Panc1 (cell line): ENCODE measurements at regions not wholly inside any gene's neighbourhood (a gene's known extent, or its start where the extent isn't known, plus 50 kb on each side); places are given as distances from the start of the nearest gene placed in this dataset.

ENCODE experiments used
- ATAC-seq: fragments of 200-7000 bp; cut with Tn5 transposase; 2 replicates; pipeline ENCODE4 v1.9.1; 2020; ENCODE audit warnings: mild to moderate bottlenecking, moderate library complexity
- BruUV-seq: library from RNA; stranded (reverse); fragments of 400-500 nt; replicated peaks from 2 replicates; lab custom pipeline; 2021; lab: Mats Ljungman, UMichigan
- CTCF ChIA-PET: fragments of 300-600 bp; sonication (Branson Sonifier 250); formaldehyde crosslinking; loops from one replicate; lab custom pipeline; 2022; ENCODE audit warnings: antibody characterized with exemption; lab: Charles Lee
- POLR2A ChIA-PET: fragments of 300-600 bp; sonication (Branson Sonifier 250); formaldehyde crosslinking; loops from one replicate; lab custom pipeline; 2022; ENCODE audit warnings: antibody characterized with exemption; lab: Charles Lee
- DNase-seq: peaks from one replicate; pipeline ENCODE4 v3.0.0-alpha.2; 2010; ENCODE audit warnings: low read depth, low spot score
- H3K27ac ChIP-seq: 2 replicates; pipeline ENCODE4 v1.5.1; 2011; ENCODE audit warnings: mild to moderate bottlenecking, low read length, inconsistent platforms
- H3K27me3 ChIP-seq: fragments of 200-500 bp; sonication (Bioruptor generic); 2 replicates; pipeline ENCODE4 v1.6.0; 2014; ENCODE audit warnings: low read length, inconsistent platforms; ENCODE audit not compliant: control insufficient read depth, insufficient read depth
- H3K36me3 ChIP-seq: fragments of 200-500 bp; sonication (Bioruptor generic); 2 replicates; pipeline ENCODE4 v1.5.1; 2014; ENCODE audit warnings: inconsistent platforms, mild to moderate bottlenecking, low read length, moderate library complexity; ENCODE audit not compliant: control insufficient read depth, insufficient read depth
- H3K4me1 ChIP-seq: 2 replicates; pipeline ENCODE4 v1.5.1; 2011; ENCODE audit warnings: inconsistent platforms, mild to moderate bottlenecking, low read length, moderate library complexity; ENCODE audit not compliant: control insufficient read depth, insufficient read depth
- H3K4me3 ChIP-seq, 2 experiments: 2 replicates each; pipeline ENCODE4 v1.5.1; 2011 to 2012; ENCODE audit warnings: low read depth in 2 of 2, low read length in 2 of 2, mild to moderate bottlenecking in 2 of 2, inconsistent platforms in 1 of 2, moderate library complexity in 1 of 2
- H3K9me3 ChIP-seq: fragments of 200-500 bp; sonication (Bioruptor generic); 2 replicates; pipeline ENCODE4 v1.5.1; 2014; ENCODE audit warnings: low read depth, mild to moderate bottlenecking, inconsistent platforms, low read length, moderate library complexity; ENCODE audit not compliant: control insufficient read depth, insufficient read depth
- CTCF ChIP-seq: fragments of 450-650 bp; IDR thresholded peaks from 2 replicates; pipeline ENCODE4 v1.5.1; 2017; ENCODE audit warnings: mild to moderate bottlenecking
- POLR2AphosphoS5 ChIP-seq: IDR thresholded peaks from 2 replicates; pipeline ENCODE4 v1.6.1; 2012; ENCODE audit warnings: mild to moderate bottlenecking, low read depth, low read length, moderate library complexity
- REST ChIP-seq, 2 experiments: IDR thresholded peaks; 2 replicates each; pipeline ENCODE4 v1.6.1; 2011 to 2012; ENCODE audit warnings: low read depth in 2 of 2, control low read depth in 1 of 2, low read length in 1 of 2, mild to moderate bottlenecking in 1 of 2, moderate library complexity in 1 of 2; ENCODE audit not compliant: insufficient read depth in 1 of 2
- SIN3A ChIP-seq: IDR thresholded peaks from 2 replicates; pipeline ENCODE4 v1.6.1; 2012; ENCODE audit warnings: low read depth, mild to moderate bottlenecking, low read length, moderate library complexity, borderline replicate concordance; ENCODE audit not compliant: insufficient read depth
- TCF7L2 ChIP-seq: IDR thresholded peaks from 2 replicates; pipeline ENCODE4 v1.6.1; 2011; ENCODE audit warnings: mild to moderate bottlenecking, low read depth, low read length, inconsistent platforms
- in situ Hi-C: cut with HindIII; loops from 2 replicates; pipeline ENCODE4 v1.10.0; 2016; ENCODE audit warnings: low sequenced_read_pairs, low pct_unique_long_range_greater_than_20kb
- intact Hi-C: fragments of 100-400 bp; cut with micrococcal nuclease; formaldehyde crosslinking; loops from one replicate; pipeline ENCODE4 v1.10.0; 2022; ENCODE audit not compliant: unreplicated experiment

GRCh38 chr14:54088271-54088670 is 131.6 kb upstream of the BMP4 start:
- no peak overlapping the region for H3K27ac ChIP-seq
- H3K4me1 ChIP-seq: no peaks in the 10 kb centered on the region
- intact Hi-C loops: no loop called here
- CTCF ChIA-PET: no interaction called here
- in situ Hi-C loops: no loop called here
- H3K36me3 ChIP-seq: no peaks in the 10 kb centered on the region
- no TSS peak for BruUV-seq
- DNase-seq (no peak), ATAC-seq (no peak)
- H3K4me3 ChIP-seq: no peak overlapping the region
- no peak for TF ChIP-seq POLR2AphosphoS5
- TF ChIP-seq SIN3A: no peak
- TF ChIP-seq CTCF: no peak
- TF ChIP-seq REST (IDR thresholded peaks at IDR 0.05; ENCODE audit: insufficient read depth in 1 of 2, low read depth in 2 of 2, low read length in 1 of 2): no peak
- TF ChIP-seq TCF7L2: no peak
- H3K9me3 ChIP-seq: no peaks in the 10 kb centered on the region
- POLR2A ChIA-PET: no interaction called here
- no peaks in the 10 kb centered on the region for H3K27me3 ChIP-seq

GRCh38 chr14:54090274-54090673 is 133.6 kb upstream of the BMP4 start:
- POLR2A ChIA-PET: no interaction called here

More at GRCh38 chr14:54090274-54090673, 133.6 kb upstream of the BMP4 start:
- H3K9me3 ChIP-seq: no peaks in the 10 kb centered on the region
- no peaks in the 10 kb centered on the region for H3K36me3 ChIP-seq
- no peak overlapping the region for H3K27ac ChIP-seq
- H3K4me3 ChIP-seq: no peak overlapping the region
- DNase-seq (no peak), ATAC-seq (no peak)
- no peaks in the 10 kb centered on the region for H3K4me1 ChIP-seq
- no TSS peak for BruUV-seq
- CTCF ChIA-PET: no interaction called here
- intact Hi-C loops (no loop called here), in situ Hi-C loops (no loop called here)
- TF ChIP-seq SIN3A (no peak), CTCF (no peak), TCF7L2 (no peak), POLR2AphosphoS5 (no peak), REST (IDR thresholded peaks at IDR 0.05; ENCODE audit: insufficient read depth in 1 of 2, low read depth in 2 of 2, low read length in 1 of 2) (no peak)
- no peaks in the 10 kb centered on the region for H3K27me3 ChIP-seq
